K562 (cell line): ENCODE measurements at regions not wholly inside any gene's neighbourhood (a gene's known extent, or its start where the extent isn't known, plus 50 kb on each side); places are given as distances from the start of the nearest gene placed in this dataset.

Experiments used
- ARID4B ChIP-seq: sonication (generic); formaldehyde crosslinking; IDR thresholded peaks from 2 replicates; pipeline ENCODE4 v1.8.0; 2022; ENCODE audit warnings: mild to moderate bottlenecking, missing genetic modification reagents
- EGR1 ChIP-seq: fragments of 450-650 bp; conservative IDR thresholded peaks from 2 replicates; pipeline ENCODE4 v1.6.1; 2017; ENCODE audit warnings: mild to moderate bottlenecking
- HDAC8 ChIP-seq: fragments of 450-650 bp; IDR thresholded peaks from 2 replicates; pipeline ENCODE4 v1.6.1; 2016; ENCODE audit warnings: mild to moderate bottlenecking, missing genetic modification characterization, moderate library complexity, missing compliant biosample characterization
- HNRNPK ChIP-seq: fragments of 200-400 bp; formaldehyde crosslinking; IDR thresholded peaks from one replicate; pipeline ENCODE4 v1.6.1; 2018; ENCODE audit warnings: mild to moderate bottlenecking, low read depth, low read length; ENCODE audit not compliant: poor library complexity, severe bottlenecking
- KDM4B ChIP-seq, 2 experiments: fragments of 450-650 bp in 1 of 2; sonication (generic) in 1 of 2; IDR thresholded peaks; 2 replicates each; pipeline ENCODE4 v1.6.1; 2016 to 2017; ENCODE audit warnings: borderline replicate concordance in 2 of 2, antibody characterized with exemption in 1 of 2, low read depth in 1 of 2, mild to moderate bottlenecking in 1 of 2
- MCM2 ChIP-seq: fragments of 450-650 bp; IDR thresholded peaks from 2 replicates; pipeline ENCODE4 v1.6.1; 2017; ENCODE audit warnings: low read depth, mild to moderate bottlenecking
- MTF1 ChIP-seq: fragments of 250-450 bp; sonication (Bioruptor Pico); IDR thresholded peaks from 2 replicates; pipeline ENCODE4 v1.9.0; 2021; ENCODE audit warnings: moderate library complexity, mild to moderate bottlenecking, inconsistent platforms, borderline replicate concordance
- POLR3G ChIP-seq: IDR thresholded peaks from 2 replicates; pipeline ENCODE4 v1.6.1; 2011; ENCODE audit not compliant: insufficient read length, insufficient replicate concordance; ENCODE audit errors: extremely low read depth
- PRPF4 ChIP-seq: fragments of 200-400 bp; formaldehyde crosslinking; IDR thresholded peaks from one replicate; pipeline ENCODE4 v1.6.1; 2017; ENCODE audit warnings: low read length, low read depth, mild to moderate bottlenecking; ENCODE audit not compliant: insufficient read depth, poor library complexity, severe bottlenecking
- PTBP1 ChIP-seq: fragments of 200-400 bp; formaldehyde crosslinking; IDR thresholded peaks from 2 replicates; pipeline ENCODE4 v1.6.1; 2017; ENCODE audit warnings: low read depth, low read length
- SLC30A9 ChIP-seq: fragments of 250-450 bp; sonication (Bioruptor Pico); IDR thresholded peaks from 2 replicates; pipeline ENCODE4 v1.8.0; 2022; ENCODE audit warnings: mild to moderate bottlenecking, moderate library complexity
- SMARCC2 ChIP-seq: fragments of 450-650 bp; IDR thresholded peaks from 2 replicates; pipeline ENCODE4 v1.6.1; 2017; ENCODE audit warnings: antibody characterized with exemption, moderate library complexity, mild to moderate bottlenecking, low read depth
- STAT5A ChIP-seq: IDR thresholded peaks from 2 replicates; pipeline ENCODE4 v1.6.1; 2012; ENCODE audit warnings: low read length, inconsistent platforms, borderline replicate concordance
- ZBTB8A ChIP-seq: fragments of 450-650 bp; IDR thresholded peaks from 2 replicates; pipeline ENCODE4 v1.6.1; 2018; ENCODE audit warnings: mild to moderate bottlenecking, moderate library complexity; ENCODE audit not compliant: partially characterized antibody
- ZNF133 ChIP-seq: fragments of 250-450 bp; sonication (Bioruptor Pico); IDR thresholded peaks from 2 replicates; pipeline ENCODE4 v1.4.0; 2020; ENCODE audit warnings: mild to moderate bottlenecking
- ZNF583 ChIP-seq: fragments of 250-450 bp; sonication (Bioruptor Pico); IDR thresholded peaks from 2 replicates; pipeline ENCODE4 v1.4.0; 2020
- TF ChIP-seq, protein P1 (sequence below): fragments of 450-650 bp; formaldehyde crosslinking; IDR thresholded peaks from 2 replicates; pipeline ENCODE4 v1.4.0; 2020; ENCODE audit warnings: mild to moderate bottlenecking, moderate library complexity
- TF ChIP-seq, protein P2 (sequence below): fragments of 250-450 bp; sonication (Bioruptor Pico); IDR thresholded peaks from 2 replicates; pipeline ENCODE4 v1.8.0; 2022; ENCODE audit warnings: moderate library complexity, mild to moderate bottlenecking, inconsistent platforms
- TF ChIP-seq, protein P3 (sequence below): fragments of 250-450 bp; sonication (Bioruptor Pico); IDR thresholded peaks from 2 replicates; pipeline ENCODE4 v1.4.0; 2020
- TF ChIP-seq, protein P4 (sequence below): fragments of 450-650 bp; conservative IDR thresholded peaks from 2 replicates; pipeline ENCODE4 v1.6.1; 2016; ENCODE audit warnings: missing genetic modification characterization, low read depth, mild to moderate bottlenecking, missing compliant biosample characterization, moderate library complexity

DNA sequence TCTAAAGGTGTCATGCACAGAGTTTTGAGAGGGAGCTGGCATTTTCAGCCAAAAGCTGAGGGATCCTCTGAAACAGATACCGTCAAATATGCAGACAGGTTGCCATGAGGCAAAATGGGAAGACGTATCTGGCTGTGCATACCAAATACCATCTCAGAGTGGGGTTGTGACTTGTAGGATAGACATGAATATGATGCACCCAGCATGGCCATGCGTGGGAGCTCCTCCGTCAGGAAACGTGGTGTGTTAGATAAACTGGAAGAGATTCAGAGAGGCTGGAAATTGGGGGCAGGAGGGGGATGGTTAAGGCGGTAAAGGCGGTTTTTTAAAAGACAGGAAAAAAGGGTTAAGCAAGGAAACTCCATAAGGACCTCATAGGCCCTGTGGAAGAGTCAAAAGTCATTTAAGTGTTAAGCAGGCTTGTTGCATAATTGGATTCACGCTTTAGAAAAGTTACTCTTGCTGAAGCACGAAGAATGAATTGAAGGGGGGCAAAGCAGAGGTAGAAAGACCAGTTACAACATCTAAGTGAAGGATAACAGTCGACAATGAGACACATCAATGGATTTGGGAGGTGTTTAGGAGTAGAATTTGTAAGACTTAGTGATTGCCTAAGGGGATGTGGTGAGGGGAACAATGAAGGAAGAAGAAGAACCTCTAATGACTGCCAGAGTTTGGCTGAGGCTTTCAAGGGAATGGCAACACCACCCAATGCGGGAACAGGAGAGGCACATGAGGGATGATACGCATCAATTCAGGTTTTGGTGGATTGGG, 139.6 kb upstream of the CTAGE1 start (continued):
- TF ChIP-seq, protein P1, sequence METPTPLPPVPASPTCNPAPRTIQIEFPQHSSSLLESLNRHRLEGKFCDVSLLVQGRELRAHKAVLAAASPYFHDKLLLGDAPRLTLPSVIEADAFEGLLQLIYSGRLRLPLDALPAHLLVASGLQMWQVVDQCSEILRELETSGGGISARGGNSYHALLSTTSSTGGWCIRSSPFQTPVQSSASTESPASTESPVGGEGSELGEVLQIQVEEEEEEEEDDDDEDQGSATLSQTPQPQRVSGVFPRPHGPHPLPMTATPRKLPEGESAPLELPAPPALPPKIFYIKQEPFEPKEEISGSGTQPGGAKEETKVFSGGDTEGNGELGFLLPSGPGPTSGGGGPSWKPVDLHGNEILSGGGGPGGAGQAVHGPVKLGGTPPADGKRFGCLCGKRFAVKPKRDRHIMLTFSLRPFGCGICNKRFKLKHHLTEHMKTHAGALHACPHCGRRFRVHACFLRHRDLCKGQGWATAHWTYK: no peak
- TF ChIP-seq HNRNPK (no peak), POLR3G (no peak), PTBP1 (no peak), ARID4B (no peak), SLC30A9 (CRISPR knock-in tag) (no peak), STAT5A (peak; percentile 70; the same call in 1 of the 2 replicates), ZNF133 (CRISPR knock-in tag) (no peak), EGR1 (peak; percentile 92), MCM2 (no peak), ZNF583 (no peak), HDAC8 (tag) (no peak), ZBTB8A (no peak), PRPF4 (no peak), KDM4B (IDR thresholded peaks at IDR 0.05; ENCODE audit: borderline replicate concordance in 2 of 2, low read depth in 1 of 2) (no peak), SMARCC2 (peak; percentile 51; the same call in 1 of the 2 replicates), MTF1 (no peak)
- TF ChIP-seq, protein P2, sequence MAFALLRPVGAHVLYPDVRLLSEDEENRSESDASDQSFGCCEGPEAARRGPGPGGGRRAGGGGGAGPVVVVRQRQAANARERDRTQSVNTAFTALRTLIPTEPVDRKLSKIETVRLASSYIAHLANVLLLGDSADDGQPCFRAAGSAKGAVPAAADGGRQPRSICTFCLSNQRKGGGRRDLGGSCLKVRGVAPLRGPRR (CRISPR knock-in tag): no peak
- TF ChIP-seq, protein P3, sequence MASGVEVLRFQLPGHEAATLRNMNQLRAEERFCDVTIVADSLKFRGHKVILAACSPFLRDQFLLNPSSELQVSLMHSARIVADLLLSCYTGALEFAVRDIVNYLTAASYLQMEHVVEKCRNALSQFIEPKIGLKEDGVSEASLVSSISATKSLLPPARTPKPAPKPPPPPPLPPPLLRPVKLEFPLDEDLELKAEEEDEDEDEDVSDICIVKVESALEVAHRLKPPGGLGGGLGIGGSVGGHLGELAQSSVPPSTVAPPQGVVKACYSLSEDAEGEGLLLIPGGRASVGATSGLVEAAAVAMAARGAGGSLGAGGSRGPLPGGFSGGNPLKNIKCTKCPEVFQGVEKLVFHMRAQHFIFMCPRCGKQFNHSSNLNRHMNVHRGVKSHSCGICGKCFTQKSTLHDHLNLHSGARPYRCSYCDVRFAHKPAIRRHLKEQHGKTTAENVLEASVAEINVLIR: 0 out of 2 replicates have a peak, but pooled peaks have one; percentile 28
- TF ChIP-seq, protein P4, sequence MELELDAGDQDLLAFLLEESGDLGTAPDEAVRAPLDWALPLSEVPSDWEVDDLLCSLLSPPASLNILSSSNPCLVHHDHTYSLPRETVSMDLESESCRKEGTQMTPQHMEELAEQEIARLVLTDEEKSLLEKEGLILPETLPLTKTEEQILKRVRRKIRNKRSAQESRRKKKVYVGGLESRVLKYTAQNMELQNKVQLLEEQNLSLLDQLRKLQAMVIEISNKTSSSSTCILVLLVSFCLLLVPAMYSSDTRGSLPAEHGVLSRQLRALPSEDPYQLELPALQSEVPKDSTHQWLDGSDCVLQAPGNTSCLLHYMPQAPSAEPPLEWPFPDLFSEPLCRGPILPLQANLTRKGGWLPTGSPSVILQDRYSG (tag): no peak
